GM21360 (cell line): ENCODE measurements at regions not wholly inside any gene's neighbourhood (a gene's known extent, or its start where the extent isn't known, plus 50 kb on each side); places are given as distances from the start of the nearest gene placed in this dataset.
"Not testable (repeated sequence)": the region's sequence is repeated elsewhere in the genome, so short reads cannot be mapped to it uniquely, and the experiment has no call there.

ENCODE experiments used
- ATAC-seq: cut with Tn5 transposase; IDR thresholded peaks from one replicate; pipeline ENCODE4 v1.9.1; 2021; ENCODE audit warnings: mild to moderate bottlenecking, moderate library complexity; ENCODE audit not compliant: unreplicated experiment

DNA sequence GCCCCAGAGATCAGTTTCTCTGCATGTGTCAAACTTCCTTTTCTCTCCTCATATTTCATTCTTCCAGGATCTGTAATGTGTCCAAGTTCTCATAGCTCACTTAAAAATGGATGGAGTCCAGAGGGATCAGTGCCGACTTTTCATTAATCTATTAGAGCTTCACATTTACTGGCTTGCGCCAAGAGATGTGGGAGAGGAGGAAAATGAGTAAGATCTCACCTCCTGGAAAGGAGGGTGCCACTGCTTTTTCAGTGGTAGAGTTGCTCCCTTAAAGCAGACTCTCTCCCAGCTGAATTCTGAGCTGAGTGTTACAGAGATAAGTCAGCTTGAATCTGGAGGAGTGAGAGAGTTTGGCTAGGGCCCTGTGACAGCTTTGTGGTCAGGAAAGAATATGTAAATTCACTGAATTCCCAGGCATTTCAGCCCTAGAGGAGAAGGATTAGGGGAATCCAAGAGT, 175.9 kb downstream of the SOX4 start:
- no peak for ATAC-seq

DNA sequence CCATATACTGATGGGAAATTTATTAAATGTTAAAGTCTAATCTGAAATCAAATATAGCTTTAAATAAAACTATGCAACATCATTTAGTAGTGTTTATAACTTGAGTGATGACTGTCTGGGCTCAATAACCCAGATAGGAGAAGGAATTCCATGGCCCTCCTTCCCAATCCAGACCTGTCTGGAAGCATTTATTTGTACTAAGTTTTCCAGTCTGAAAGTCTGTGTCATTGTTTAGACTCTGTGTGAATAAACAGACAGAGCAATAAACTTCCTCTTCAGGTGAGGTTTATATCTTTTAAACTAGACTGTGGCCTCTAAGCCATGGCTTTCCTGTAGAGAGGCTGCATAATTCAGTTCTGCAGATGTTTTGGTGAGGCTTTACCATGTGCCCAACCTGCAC, 176.4 kb downstream of the SOX4 start:
- ATAC-seq = no peak

DNA sequence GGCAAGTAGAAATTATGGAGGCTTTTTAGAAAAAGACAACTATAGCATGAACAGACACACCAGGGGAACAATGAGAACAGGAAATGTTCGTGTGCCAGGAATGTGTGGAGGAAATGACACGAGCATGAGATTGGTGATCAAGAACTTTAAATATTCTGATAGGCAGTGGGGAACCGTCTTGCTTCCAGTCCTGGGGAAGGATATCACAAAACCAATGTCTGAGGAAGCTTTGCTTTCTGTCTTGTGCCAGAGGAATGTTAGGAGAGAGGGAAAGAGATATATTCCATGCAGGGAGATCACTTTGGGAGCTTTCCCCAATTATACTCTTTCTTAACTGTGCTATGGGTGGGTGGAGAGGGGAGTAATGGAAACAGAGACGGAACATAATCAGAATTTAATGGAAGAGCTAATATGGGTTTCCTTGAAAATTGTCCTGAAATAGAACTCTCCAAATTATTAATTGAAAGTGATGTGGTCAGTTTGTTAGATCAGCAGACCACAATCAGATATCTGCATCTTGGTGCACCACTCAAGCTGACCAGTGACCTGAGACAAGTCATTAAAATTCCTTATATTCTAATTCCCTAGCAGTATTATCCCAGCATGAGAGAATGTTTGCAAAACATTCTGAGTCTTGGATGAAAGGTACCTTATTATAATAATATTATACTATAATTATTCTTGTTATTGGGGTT, 178.2 kb downstream of the SOX4 start:
- ATAC-seq = no peak

DNA sequence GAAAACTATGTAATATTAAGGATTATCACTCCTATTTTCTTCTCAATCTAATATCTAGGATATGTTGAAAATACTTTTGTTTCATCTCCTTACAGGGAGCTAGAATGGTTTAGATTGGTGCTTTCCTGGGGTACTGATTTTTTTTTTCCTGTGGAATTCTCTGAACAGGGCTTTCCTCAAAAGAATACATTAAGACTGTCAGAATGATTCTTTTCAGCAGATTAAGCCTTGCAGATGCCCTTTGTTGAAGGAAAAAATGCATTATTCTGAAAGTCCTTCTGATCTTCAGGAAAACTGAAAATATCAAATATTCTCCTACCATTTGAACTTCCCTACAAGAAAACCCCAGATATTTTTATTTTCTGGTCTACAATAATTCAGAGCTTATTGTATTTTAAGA, 178.9 kb downstream of the SOX4 start:
- ATAC-seq = no peak

DNA sequence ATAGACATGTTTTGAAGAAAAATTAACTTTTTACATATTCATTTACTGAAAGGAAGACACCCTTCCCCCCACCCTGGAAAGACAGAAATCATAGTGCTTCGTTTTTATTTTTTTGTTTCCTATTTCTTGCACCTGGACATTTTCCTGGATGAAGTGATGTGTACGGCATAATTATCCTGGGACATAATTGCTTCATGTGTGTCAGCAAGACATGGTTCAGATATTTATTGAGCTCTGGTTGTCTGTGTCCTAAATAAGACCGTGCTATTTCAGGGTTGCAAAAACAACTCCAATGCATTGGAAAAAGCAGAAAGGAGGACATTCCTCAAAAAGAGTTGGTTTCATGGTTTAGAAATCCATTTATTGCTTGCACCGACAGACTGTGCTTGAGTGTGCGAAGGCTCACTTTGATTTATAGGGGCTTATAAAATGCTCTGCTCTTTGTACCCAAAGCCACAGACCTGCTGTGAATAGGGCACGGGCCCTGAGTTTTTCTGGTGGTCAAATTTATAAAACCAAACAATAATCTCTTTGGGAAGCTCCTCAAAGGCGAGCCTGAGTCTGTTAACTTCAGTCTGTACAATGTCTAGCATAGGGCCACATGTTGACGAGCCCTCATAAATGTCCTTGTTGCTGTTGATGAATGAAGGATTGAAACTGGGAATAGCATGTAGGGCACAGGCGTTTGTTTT, 179.5 kb downstream of the SOX4 start:
- ATAC-seq = no peak

DNA sequence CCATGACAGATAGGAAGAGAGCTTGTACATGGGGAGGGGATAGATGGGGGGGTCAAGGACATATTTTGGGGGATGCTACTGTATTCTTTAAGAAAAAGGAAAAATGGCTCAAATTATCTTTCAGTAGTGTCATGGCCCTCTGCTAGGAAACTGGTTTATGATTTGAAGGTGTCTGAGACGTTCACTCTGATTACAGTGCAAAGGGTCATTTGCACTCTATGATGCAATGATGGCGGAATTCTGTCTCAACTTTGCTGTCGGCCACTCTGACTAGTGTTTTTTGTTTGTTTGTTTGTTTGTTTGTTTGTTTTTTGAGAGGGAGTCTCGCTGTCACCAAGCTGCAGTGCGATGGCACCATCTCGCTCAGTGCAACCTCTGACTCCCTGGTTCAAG, 180.0 kb downstream of the SOX4 start:
- ATAC-seq = no peak

DNA sequence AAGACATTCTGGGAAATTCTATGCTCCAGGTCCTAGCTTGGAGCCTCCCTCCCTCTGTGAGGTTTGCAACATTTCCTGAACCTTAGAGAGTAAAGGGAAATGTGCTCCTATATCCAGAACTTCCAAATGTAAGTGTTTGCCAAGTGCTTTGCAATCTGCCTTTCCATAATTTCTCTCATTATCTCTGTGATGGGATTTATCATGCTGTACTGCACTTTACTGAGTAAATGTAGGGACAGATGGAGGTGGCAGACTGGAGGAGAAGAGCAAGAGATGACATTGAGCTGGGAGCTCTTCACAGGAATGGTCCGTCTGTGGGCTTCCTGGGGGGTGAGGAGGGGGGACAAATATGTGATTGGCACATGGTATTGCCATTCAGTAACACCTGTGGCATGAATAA, 184.3 kb downstream of the SOX4 start:
- no peak for ATAC-seq

DNA sequence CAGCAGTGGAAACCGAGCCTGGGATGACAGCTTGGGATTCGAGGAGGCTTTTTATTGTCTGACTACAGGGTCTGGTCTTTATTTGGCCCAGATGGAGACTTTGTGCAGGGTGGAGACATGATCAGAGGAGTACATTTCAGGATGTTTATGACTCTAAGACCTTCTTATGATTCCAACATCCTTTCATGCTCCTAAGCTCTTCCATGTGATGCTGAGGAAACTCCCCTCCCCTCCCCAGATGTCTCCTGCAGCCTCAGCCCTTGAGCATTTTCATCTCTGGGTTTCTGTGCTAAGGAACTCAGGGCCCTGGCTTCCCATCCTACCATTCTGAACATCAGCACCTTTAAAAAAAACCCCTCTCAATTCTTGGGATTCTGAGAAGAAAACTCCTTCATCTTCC, 186.6 kb downstream of the SOX4 start:
- no peak for ATAC-seq

DNA sequence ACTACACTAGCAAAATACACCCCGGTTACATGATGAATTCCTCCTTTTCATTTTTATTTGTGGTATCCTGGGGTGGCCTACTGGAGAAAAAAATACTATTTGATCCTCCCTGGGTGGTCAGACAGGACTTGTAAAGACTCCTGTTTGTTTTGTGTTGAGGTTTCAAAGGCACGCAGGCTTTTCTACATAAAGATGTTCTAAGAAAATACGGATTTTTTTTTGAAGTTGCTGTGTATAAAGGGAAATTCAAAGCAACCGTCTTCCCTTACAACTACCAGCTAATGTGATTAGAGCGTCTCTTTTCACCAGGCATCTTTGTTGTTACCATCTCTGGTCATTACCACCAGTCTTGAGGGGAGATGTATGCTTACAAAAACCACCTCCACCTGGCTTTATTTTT, 187.1 kb downstream of the SOX4 start:
- no peak for ATAC-seq

DNA sequence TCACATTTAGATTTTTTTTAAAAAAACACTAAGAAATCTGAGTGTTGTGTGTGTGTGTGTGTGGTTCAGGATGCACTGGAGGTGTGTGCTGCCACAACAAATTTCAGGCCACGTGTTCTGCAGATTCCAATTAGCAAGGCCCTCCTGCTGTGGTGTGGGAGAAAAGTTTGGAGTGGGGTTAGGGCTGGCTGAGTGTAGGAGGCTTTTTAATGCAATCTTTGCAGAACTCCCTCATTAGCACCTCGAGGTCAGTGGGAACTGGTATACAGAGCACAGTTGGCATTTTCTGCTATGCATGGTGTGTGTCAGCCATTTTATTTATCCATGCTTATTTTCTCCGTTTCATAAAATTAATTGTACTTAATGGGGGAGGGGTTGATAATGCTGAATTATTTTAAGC, 187.6 kb downstream of the SOX4 start:
- no peak for ATAC-seq

DNA sequence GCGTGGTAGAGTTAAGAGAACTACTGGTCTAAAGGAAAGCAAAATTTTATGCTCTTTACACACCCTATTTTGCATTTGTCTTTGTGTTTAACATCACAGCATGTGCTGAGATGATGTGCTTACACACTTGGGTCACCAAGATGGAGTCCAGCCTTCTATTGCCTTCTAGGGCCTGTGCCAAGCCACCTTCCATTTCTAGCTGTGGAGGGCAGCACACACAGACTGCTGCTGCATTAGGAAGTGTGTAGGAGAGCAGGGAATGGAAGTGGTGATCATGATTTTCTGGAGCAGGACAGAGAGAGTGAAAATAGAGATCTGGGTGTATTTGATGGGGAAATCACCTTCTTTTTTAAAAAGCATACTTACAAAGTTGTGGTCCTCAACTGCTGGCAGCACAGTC, 191.6 kb downstream of the SOX4 start:
- no peak for ATAC-seq

DNA sequence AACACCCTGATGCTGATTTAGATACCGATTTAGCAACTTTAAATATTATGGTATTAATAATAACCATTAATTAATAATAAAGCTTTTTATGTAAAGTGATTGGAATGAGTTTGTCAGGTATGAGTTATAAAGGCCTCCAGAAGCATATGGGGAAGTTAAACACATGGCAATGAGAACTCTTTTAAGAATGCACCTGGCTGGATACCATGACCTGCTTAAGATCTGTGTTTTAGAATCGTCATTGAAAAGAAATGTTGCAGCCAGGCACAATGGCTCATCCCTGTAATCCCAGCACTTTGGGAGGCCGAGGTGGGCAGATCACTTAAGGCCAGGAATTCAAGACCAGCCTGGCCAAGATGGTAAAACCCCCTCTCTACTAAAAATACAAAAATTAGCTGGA, 197.5 kb downstream of the SOX4 start:
- ATAC-seq = no peak

DNA sequence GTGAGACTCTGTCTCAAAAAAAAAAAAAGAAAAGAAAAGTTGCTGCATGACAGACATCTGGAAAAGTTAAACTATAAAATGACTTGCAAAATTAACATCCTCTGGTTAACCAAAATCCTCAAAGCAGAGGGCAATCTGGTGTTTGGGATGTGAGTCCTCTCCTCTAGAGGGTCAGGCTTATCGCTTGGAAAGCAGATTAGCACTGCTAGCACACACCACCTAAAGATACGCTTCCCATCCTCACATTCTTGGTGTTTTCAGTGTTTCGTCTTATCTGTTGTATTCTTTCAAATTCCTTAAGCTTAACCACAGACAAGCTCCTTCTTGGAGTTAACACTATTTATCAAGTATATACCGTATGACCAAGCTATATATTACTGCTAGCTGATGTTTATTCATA, 198.0 kb downstream of the SOX4 start:
- no peak for ATAC-seq

DNA sequence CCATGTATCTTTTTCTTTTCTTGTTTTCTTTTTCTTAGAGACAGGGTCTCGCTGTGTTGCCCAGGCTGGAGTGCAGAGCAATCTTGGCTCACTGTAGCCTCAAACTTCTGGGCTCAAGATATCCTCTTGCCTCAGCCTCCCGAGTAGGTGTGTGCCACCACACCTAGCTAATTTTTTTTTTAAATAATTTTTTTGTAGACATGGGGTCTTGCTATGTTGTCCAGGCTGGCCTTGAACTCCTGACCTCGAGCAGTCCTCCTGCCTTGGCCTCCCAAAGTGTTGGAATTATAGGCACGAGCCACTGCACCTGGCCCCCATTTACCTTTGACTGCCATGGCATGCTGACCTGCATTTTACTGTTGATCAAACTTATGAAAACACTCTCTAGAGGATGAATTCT, 198.6 kb downstream of the SOX4 start:
- no peak for ATAC-seq

DNA sequence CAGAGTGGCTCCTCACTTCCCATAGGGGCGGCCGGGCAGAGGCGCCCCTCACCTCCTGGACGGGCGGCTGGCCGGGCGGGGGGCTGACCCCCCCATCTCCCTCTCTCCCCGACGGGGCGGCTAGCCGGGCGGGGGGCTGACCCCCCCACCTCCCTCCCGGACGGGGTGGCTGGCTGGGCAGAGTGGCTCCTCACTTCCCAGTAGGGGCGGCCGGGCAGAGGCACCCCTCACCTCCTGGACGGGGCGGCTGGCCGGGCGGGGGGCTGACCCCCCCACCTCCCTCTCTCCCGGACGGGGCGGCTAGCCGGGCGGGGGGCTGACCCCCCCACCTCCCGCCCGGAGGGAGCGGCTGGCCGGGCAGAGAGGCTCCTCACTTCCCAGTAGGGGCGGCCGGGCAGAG, 203.4 kb downstream of the SOX4 start:
- ATAC-seq = not testable (repeated sequence)

DNA sequence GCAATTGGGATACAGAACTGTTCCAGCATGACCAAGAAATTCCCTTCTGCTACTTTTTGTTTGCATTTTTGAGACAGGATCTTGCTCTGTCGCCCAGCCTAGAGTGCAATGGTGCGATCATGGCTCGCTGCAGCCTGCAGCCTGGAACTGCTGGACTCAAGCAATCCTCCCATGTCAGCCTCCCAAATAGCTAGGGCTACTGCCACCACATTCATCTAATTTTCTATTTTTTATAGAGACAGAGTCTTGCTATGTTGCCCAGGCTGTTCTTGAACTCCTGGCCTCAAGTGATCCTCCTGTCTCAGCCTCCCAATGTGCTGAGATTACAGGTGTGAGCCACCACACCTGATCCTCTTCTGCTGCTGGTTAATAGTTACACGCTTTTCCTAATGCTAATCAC, 204.9 kb downstream of the SOX4 start:
- no peak for ATAC-seq

DNA sequence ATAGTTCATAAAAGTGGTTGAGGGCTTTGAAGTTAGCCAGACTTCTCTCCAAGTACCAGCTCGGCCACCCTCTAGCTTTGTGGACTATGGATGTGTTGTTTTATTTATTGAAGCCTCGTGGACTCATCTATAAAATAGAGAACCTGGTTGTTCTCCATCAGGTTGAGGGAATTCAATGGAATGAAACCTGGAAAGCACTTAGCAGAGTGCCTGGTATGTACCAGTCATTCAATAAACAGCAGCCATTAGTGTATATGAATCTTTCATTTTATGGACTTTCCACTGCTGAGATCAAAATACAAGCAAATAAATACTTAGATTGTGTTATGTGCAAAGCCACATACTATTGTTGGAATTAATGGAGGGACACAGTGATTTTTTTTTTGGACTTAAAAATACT, 206.8 kb downstream of the SOX4 start:
- ATAC-seq = no peak

DNA sequence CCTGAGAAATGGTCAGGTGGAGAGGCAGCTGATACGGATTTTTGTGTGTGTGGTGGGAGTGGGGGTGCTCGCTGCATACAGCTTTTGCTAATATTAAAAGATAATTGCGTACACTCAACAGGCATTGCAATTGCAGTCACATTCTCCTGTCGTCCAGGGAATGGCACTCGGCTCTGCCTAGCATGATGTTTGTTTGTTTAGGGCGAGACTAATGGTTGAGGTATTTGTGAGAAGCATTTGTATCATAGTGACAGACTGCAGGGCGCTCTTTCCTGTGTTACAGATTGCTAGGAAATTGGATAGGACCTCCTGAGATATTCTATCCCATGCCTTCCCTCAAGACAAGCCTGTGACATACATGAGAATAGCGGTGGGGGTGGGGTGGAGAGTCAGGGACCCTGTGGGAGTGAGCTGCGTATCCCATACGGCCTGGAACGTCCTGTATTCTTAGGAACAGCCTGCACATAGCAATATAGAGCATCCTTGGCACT, 207.4 kb downstream of the SOX4 start:
- no peak for ATAC-seq

DNA sequence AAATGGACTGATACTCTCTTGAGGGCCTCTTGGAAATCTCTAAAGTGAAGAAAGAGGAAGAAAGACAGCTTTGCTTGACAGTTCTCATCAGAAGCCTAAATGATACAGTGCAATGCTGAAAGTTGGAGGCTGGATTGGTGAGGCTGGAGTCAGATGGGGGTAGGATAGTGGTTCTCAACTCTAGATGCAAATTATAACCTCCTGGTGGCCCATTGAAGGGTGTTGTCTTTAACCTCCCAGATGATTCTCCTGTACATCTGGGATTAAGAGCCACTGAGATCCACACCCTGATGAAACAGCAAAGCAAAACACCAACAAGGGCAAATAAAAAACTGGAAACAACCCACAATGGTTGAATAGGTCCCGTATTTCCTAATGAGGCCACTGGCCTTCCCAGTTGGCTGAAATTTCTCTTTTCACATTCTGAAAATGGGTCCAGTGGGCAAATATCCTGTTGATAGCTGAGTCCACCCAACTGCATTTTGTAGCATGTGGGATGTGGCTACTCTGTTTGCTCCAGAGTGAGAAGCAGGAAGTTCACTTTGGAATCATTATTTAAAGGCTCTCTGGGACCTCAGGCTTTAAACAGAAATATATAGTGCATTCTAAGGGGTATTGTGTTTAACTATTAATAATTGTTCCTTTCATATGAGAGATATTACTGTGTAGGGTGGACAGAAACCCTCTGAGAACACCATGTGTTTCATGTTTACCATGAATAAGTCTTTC, 208.1 kb downstream of the SOX4 start:
- no peak for ATAC-seq

DNA sequence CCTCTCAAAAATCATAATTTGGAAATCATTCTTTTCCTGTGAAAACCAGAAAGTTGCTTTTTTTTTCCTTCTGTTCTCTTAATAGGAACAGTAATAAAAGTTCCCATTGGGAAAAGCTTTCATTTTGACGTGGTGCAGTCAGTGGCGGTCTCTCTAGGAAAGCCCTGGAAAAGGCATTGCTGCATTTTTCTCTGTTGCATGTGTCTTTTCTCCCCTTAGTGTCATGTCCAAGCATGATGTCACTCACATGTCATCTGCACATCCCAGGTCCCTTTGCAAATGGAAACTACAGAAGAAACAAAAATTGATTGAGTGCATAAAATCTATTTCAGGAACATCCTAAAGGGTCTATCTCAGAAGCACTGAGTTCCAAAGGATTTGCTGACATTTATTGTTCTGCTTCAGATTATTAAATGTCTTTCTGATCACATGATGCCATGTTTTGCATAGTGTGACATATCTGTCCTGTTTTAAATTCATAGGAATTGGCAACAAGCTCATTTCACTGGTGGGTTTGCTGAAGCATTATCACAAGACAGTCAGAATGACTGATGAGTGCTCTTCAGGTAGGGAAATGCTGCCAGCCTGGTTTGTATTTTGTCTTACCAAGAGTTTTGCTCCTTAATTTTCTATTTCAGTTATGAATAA, 208.7 kb downstream of the SOX4 start:
- no peak for ATAC-seq

DNA sequence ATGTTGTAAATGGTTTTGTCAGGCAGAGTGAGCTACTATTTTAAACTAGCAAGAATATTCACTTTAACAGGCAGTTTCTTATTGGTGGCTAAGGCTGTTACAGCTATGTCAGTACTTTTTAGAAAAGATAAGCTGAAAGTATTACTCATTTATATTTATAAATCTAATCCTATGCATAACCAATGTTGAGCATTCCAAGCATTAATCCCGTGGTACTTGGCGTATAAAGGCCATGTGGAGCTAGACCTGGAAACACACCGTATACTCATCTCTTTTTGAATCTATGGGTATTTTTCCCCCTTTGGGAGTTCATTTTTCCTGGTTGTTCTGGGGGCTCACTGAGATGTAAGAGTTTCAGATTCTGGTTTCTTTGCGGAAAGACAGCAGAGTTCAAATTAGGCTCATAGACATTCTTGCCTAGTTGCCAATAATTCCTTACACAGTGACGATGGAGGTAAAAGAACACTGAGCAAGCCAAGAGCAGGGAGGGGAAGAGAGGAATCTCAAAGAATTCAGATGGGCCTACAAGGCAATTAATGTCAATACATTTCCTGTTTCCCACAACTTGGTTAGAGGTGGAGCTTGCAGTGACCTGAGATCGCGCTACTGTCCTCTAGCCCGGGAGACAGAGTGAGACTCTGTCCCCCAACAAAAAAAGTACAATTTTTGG, 211.5 kb downstream of the SOX4 start:
- ATAC-seq = no peak
